ENCODE measurements at regions not wholly inside any gene's neighbourhood (a gene's known extent, or its start where the extent isn't known, plus 50 kb on each side); places are given as distances from the start of the nearest gene placed in this dataset.

DNA sequence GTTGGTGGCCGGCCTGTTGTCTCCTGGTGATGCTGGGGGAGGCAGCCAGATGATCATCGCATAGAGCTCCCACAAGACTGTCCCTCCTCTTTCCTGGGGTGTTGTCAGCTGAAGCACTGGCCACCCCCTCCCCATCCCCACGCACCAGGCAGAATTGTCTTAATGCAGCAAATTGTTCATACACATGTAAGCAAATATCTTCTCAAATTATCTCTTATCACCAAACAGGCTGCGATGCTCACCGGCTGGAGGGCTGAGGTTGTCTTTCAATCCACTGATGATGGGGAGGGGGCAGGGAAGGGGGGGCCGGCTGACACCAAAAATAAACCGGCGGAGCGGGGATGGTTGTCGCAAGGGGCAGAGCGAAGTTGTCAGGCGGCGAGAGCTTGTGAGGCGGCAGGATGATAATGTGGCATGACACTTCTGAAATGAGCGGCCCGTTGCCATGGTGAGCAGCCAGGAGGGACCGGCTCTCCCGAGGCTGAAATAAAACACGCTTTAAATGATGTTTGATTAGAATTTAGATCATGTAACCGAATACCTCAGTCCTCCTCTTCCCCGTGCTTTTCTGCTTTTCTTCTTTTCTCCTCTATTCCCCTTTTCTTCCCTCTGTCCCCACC is 59.8 kb downstream of the MRM1 start:
- no peak for DNase-seq (ENCODE audit: low read depth)
- H3K4me3 ChIP-seq (ENCODE audit: low read depth, low read length), result no peak overlapping the region
- TF ChIP-seq, protein P1, sequence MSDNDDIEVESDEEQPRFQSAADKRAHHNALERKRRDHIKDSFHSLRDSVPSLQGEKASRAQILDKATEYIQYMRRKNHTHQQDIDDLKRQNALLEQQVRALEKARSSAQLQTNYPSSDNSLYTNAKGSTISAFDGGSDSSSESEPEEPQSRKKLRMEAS (IDR thresholded peaks at IDR 0.05; ENCODE audit: low read depth, low read length), result no peak
- no peak for TF ChIP-seq MYC (IDR thresholded peaks at IDR 0.05; ENCODE audit: low read depth, low read length)
- TF ChIP-seq, protein P2, sequence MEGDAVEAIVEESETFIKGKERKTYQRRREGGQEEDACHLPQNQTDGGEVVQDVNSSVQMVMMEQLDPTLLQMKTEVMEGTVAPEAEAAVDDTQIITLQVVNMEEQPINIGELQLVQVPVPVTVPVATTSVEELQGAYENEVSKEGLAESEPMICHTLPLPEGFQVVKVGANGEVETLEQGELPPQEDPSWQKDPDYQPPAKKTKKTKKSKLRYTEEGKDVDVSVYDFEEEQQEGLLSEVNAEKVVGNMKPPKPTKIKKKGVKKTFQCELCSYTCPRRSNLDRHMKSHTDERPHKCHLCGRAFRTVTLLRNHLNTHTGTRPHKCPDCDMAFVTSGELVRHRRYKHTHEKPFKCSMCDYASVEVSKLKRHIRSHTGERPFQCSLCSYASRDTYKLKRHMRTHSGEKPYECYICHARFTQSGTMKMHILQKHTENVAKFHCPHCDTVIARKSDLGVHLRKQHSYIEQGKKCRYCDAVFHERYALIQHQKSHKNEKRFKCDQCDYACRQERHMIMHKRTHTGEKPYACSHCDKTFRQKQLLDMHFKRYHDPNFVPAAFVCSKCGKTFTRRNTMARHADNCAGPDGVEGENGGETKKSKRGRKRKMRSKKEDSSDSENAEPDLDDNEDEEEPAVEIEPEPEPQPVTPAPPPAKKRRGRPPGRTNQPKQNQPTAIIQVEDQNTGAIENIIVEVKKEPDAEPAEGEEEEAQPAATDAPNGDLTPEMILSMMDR (IDR thresholded peaks at IDR 0.05; ENCODE audit: low read depth, low read length), result no peak
- TF ChIP-seq POLR2A (IDR thresholded peaks at IDR 0.05; ENCODE audit: extremely low read depth, insufficient read length), result no peak

DNA sequence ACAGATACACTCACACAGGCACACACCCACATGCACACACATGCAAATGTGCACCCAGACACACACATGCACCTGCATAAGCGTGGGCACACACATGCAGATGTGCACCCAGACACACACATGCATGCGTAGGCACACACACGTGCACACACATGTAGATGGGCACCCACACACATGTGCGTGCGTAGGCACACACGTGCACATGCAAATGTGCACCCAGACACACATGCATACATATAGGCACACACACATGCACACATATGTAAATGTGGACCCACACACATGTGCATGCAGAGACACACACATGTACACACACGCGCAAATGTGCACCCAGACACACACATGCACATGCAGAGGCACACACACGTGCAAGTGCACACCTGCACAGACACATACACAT is 60.3 kb downstream of the MRM1 start:
- no peak for DNase-seq (ENCODE audit: low read depth)
- no peak overlapping the region for H3K4me3 ChIP-seq (ENCODE audit: low read depth, low read length)
- TF ChIP-seq MYC (IDR thresholded peaks at IDR 0.05; ENCODE audit: low read depth, low read length) (no peak), POLR2A (IDR thresholded peaks at IDR 0.05; ENCODE audit: extremely low read depth, insufficient read length) (no peak)
- TF ChIP-seq, protein P2 (IDR thresholded peaks at IDR 0.05; ENCODE audit: low read depth, low read length), result no peak
- TF ChIP-seq, protein P1 (IDR thresholded peaks at IDR 0.05; ENCODE audit: low read depth, low read length), result no peak

DNA sequence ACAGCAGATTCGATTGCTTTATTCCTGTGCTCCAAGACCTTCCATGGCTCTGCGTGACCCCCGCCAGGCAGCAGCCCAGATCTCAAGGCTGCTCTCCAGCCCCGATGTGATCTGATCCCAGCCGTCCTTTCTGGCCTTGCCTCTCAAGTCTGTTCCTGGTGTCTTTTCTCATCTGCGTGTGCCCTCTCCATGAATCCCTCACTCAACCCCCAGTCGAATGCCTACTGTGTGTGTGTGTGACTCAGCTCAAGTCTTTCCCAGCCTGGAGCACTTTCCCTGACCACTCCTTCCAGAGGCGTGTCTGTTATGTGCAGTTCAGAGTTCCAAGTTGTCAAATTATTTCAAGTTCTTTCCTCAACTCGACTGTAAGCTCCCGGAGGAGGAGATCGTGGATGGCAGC is 64.0 kb downstream of the MRM1 start:
- DNase-seq (ENCODE audit: low read depth), result no peak
- TF ChIP-seq, protein P2 (IDR thresholded peaks at IDR 0.05; ENCODE audit: low read depth, low read length), result no peak
- TF ChIP-seq POLR2A (IDR thresholded peaks at IDR 0.05; ENCODE audit: extremely low read depth, insufficient read length), result no peak
- TF ChIP-seq, protein P1 (IDR thresholded peaks at IDR 0.05; ENCODE audit: low read depth, low read length), result no peak
- no peak for TF ChIP-seq MYC (IDR thresholded peaks at IDR 0.05; ENCODE audit: low read depth, low read length)
- H3K4me3 ChIP-seq (ENCODE audit: low read depth, low read length), result no peak overlapping the region

DNA sequence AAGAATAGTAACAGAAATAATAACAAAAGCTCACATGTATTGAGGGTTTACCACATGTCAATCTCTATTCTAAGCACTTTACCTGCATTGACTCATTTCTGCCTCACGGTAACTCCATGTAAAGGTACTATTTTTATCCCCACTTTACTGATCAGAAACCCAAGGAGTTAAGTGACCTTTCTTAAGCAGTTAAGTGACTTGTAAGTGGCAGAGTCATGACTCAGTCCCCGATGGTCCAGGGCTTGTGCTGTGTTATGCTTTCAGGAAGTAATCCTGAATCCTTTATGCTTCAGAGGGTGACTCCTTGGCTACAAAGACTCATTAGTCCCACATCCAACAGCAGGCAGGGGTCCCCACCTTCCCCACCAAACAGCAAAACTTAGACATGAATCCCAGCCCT is 66.5 kb downstream of the MRM1 start:
- TF ChIP-seq MYC (IDR thresholded peaks at IDR 0.05; ENCODE audit: low read depth, low read length) (no peak), POLR2A (IDR thresholded peaks at IDR 0.05; ENCODE audit: extremely low read depth, insufficient read length) (no peak)
- TF ChIP-seq, protein P1 (IDR thresholded peaks at IDR 0.05; ENCODE audit: low read depth, low read length), result no peak
- TF ChIP-seq, protein P2 (IDR thresholded peaks at IDR 0.05; ENCODE audit: low read depth, low read length), result no peak
- H3K4me3 ChIP-seq (ENCODE audit: low read depth, low read length), result no peak overlapping the region
- DNase-seq (ENCODE audit: low read depth), result no peak

DNA sequence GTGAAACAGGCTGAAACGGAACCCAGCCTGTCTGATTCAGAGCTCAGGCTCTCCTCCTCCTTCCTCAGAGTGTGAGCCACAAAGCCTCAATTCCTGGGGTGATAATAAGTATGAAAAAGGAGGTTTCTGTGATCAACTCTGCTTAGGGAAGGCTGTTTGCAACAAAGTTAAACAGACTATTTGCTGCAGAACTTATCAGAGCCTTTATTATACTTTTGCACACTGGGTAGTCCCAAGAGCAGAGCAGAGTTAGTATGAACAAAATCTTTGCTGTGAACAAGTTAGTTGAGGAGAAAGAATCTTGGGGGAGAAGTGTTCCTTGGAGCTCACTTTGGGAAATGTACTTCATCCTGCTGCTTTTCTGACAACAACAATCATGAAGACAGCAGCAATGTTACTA is 67.4 kb downstream of the MRM1 start:
- H3K4me3 ChIP-seq (ENCODE audit: low read depth, low read length), result no peak overlapping the region
- no peak for DNase-seq (ENCODE audit: low read depth)
- TF ChIP-seq, protein P1 (IDR thresholded peaks at IDR 0.05; ENCODE audit: low read depth, low read length), result no peak
- TF ChIP-seq POLR2A (IDR thresholded peaks at IDR 0.05; ENCODE audit: extremely low read depth, insufficient read length), result no peak
- TF ChIP-seq, protein P2 (IDR thresholded peaks at IDR 0.05; ENCODE audit: low read depth, low read length), result no peak
- no peak for TF ChIP-seq MYC (IDR thresholded peaks at IDR 0.05; ENCODE audit: low read depth, low read length)

Data from NB4 (cell line).